ENCODE measurements at regions not wholly inside any gene's neighbourhood (a gene's known extent, or its start where the extent isn't known, plus 50 kb on each side); places are given as distances from the start of the nearest gene placed in this dataset.

DNA sequence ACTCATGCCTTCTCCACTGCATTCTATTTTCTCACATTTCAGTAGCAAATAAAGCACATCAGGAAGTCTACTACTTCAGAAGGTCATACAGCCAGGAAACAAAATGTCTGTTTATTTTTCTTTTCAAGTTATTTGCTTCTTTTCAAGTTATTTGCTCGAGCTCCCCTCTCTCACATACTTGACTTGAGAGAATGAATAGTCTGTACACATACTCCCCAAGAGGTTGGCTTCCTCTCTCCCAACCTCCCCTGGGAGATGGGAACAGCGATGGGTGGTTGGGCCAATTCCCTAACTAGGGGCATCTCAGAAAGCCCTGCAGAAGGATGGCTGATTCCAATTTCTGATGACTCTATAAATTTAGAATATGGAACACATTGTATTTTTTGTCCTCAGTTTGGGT is 64.7 kb upstream of the PTPN13 start:
- TF ChIP-seq, protein P1, sequence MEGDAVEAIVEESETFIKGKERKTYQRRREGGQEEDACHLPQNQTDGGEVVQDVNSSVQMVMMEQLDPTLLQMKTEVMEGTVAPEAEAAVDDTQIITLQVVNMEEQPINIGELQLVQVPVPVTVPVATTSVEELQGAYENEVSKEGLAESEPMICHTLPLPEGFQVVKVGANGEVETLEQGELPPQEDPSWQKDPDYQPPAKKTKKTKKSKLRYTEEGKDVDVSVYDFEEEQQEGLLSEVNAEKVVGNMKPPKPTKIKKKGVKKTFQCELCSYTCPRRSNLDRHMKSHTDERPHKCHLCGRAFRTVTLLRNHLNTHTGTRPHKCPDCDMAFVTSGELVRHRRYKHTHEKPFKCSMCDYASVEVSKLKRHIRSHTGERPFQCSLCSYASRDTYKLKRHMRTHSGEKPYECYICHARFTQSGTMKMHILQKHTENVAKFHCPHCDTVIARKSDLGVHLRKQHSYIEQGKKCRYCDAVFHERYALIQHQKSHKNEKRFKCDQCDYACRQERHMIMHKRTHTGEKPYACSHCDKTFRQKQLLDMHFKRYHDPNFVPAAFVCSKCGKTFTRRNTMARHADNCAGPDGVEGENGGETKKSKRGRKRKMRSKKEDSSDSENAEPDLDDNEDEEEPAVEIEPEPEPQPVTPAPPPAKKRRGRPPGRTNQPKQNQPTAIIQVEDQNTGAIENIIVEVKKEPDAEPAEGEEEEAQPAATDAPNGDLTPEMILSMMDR (IDR thresholded peaks at IDR 0.05): no peak
- TF ChIP-seq EP300 (IDR thresholded peaks at IDR 0.05) (no peak), POLR2A (IDR thresholded peaks at IDR 0.05) (no peak)

Data from suprapubic skin (tissue), 3 donors.